ENCODE measurements at regions not wholly inside any gene's neighbourhood (a gene's known extent, or its start where the extent isn't known, plus 50 kb on each side); places are given as distances from the start of the nearest gene placed in this dataset.

- ATAC-seq: no peak
- peaks cover 37% of the 10 kb centered on the region for H3K36me3 Mint-ChIP-seq (ENCODE audit: low read depth)
- no peaks in the 10 kb centered on the region for H3K9me3 Mint-ChIP-seq
- H3K27me3 Mint-ChIP-seq: no peaks in the 10 kb centered on the region
- H3K27ac Mint-ChIP-seq: no peak overlapping the region
- POLR2A ChIA-PET: interaction anchor here (1.7 to 7.0 kb wide), 3 partner anchors 48 to 140 kb away, joined by 4 to 96 read pairs (median 30); no protein-coding TSS in a partner anchor
- H3K4me1 Mint-ChIP-seq (ENCODE audit: low read depth): peaks cover 69% of the 10 kb centered on the region
- no peak for TF ChIP-seq CTCF (IDR thresholded peaks at IDR 0.05)
- H3K4me3 Mint-ChIP-seq: peak overlapping the region; percentile 30
- intact Hi-C loops (cut with micrococcal nuclease): loop anchor here (5.0 kb wide), 2 partner anchors 118 to 283 kb away; no protein-coding TSS in a partner anchor
- CTCF ChIA-PET: interaction anchor here (2.9 to 6.4 kb wide), 2 partner anchors 47 to 48 kb away, joined by 15 to 265 read pairs; no protein-coding TSS in a partner anchor
- no peak for DNase-seq
Measured at GRCh38 chr15:31485431-31485830, 158.8 kb downstream of the KLF13 start.

- no peak for DNase-seq
- Mint-ChIP-seq H3K27ac (no peak overlapping the region), H3K4me3 (no peak overlapping the region), H3K27me3 (no peaks in the 10 kb centered on the region), H3K9me3 (peaks cover 2% of the 10 kb centered on the region), H3K4me1 (ENCODE audit: low read depth) (peaks cover 68% of the 10 kb centered on the region), H3K36me3 (ENCODE audit: low read depth) (peaks cover 33% of the 10 kb centered on the region)
- no peak for ATAC-seq
- POLR2A ChIA-PET: interaction anchor here (0.9 to 5.4 kb wide), 4 partner anchors 27 to 140 kb away, joined by 3 to 39 read pairs (median 5); no protein-coding TSS in a partner anchor
- intact Hi-C loops (cut with micrococcal nuclease): loop anchor here (2.0 to 5.0 kb wide), 3 partner anchors 47 to 284 kb away; no protein-coding TSS in a partner anchor
- CTCF ChIA-PET: interaction anchor here (1.2 to 6.4 kb wide), 4 partner anchors 30 to 139 kb away, joined by 3 to 265 read pairs (median 68); no protein-coding TSS in a partner anchor
- no peak for TF ChIP-seq CTCF (IDR thresholded peaks at IDR 0.05)
Measured at GRCh38 chr15:31485911-31486461, 159.4 kb downstream of the KLF13 start.

GRCh38 chr15:31486506-31486905 lies 159.9 kb downstream of the KLF13 start:
- DNase-seq (no peak), ATAC-seq (no peak)
- H3K9me3 Mint-ChIP-seq: peaks cover 7% of the 10 kb centered on the region
- ChIA-PET POLR2A (interaction anchor here (0.9 to 5.4 kb wide), 6 partner anchors 13 to 141 kb away, joined by 3 to 39 read pairs (median 6); no protein-coding TSS in a partner anchor), CTCF (interaction anchor here (1.2 to 7.4 kb wide), 5 partner anchors 12 to 139 kb away, joined by 3 to 265 read pairs (median 104); no protein-coding TSS in a partner anchor)
- no peak overlapping the region for H3K4me3 Mint-ChIP-seq
- H3K27ac Mint-ChIP-seq: no peak overlapping the region
- H3K36me3 Mint-ChIP-seq (ENCODE audit: low read depth): peaks cover 33% of the 10 kb centered on the region
- no peaks in the 10 kb centered on the region for H3K27me3 Mint-ChIP-seq
- intact Hi-C loops (cut with micrococcal nuclease): loop anchor here (2.0 to 5.0 kb wide), 3 partner anchors 48 to 284 kb away; no protein-coding TSS in a partner anchor
- H3K4me1 Mint-ChIP-seq (ENCODE audit: low read depth): peaks cover 70% of the 10 kb centered on the region
- no peak for TF ChIP-seq CTCF (IDR thresholded peaks at IDR 0.05)

GRCh38 chr15:31486906-31487695 lies 160.5 kb downstream of the KLF13 start:
- ChIA-PET CTCF (interaction anchor here (1.1 to 7.4 kb wide), 18 partner anchors 11 to 289 kb away, joined by 3 to 265 read pairs (median 10); partner anchors contain the start of gene KLF13), POLR2A (interaction anchor here (0.9 to 5.4 kb wide), 7 partner anchors 13 to 262 kb away, joined by 3 to 39 read pairs (median 5); no protein-coding TSS in a partner anchor)
- Mint-ChIP-seq H3K4me1 (ENCODE audit: low read depth) (peaks cover 68% of the 10 kb centered on the region), H3K36me3 (ENCODE audit: low read depth) (peaks cover 30% of the 10 kb centered on the region), H3K9me3 (peaks cover 12% of the 10 kb centered on the region), H3K27me3 (no peaks in the 10 kb centered on the region), H3K27ac (no peak overlapping the region), H3K4me3 (no peak overlapping the region)
- TF ChIP-seq CTCF (IDR thresholded peaks at IDR 0.05): no peak
- DNase-seq (no peak), ATAC-seq (no peak)
- intact Hi-C loops (cut with micrococcal nuclease): loop anchor here (2.0 to 5.0 kb wide), 3 partner anchors 48 to 285 kb away; no protein-coding TSS in a partner anchor

Data from activated CD8-positive, alpha-beta T cell treated with anti-CD3 and anti-CD28 coated beads for 36 hours (primary cell).